Brain microvascular endothelial cell (primary cell): ENCODE measurements at regions not wholly inside any gene's neighbourhood (a gene's known extent, or its start where the extent isn't known, plus 50 kb on each side); places are given as distances from the start of the nearest gene placed in this dataset.

Experiments used
- DNase-seq: peaks from one replicate; pipeline ENCODE4 v3.0.0-alpha.2; 2020
- H3K27ac ChIP-seq: fragments of 250-450 bp; sonication (Bioruptor Pico); 2 replicates; pipeline ENCODE4 v1.5.1; 2020; ENCODE audit warnings: mild to moderate bottlenecking, moderate library complexity
- H3K27me3 ChIP-seq: fragments of 250-450 bp; sonication (Bioruptor Pico); replicated peaks from 2 replicates; pipeline ENCODE4 v1.5.1; 2020; ENCODE audit warnings: mild to moderate bottlenecking
- H3K36me3 ChIP-seq: fragments of 250-450 bp; sonication (Bioruptor Pico); replicated peaks from 2 replicates; pipeline ENCODE4 v1.5.1; 2020; ENCODE audit warnings: mild to moderate bottlenecking
- H3K4me3 ChIP-seq: 2 replicates; pipeline ENCODE4 v1.5.1; 2011; ENCODE audit warnings: low read depth, mild to moderate bottlenecking, control low read depth, low read length, moderate library complexity
- CTCF ChIP-seq: IDR thresholded peaks from 2 replicates; pipeline ENCODE4 v1.5.1; 2011; ENCODE audit warnings: low read depth, mild to moderate bottlenecking, moderate library complexity, low read length, control low read depth, inconsistent platforms; ENCODE audit errors: missing control alignments
- in situ Hi-C: cut with HindIII; loops from 2 replicates; pipeline ENCODE4 v1.10.0; 2017; ENCODE audit warnings: low sequenced_read_pairs, low pct_ligation_motif_present

- no peak for DNase-seq
- TF ChIP-seq CTCF = no peak
- in situ Hi-C loops = no loop called here
- H3K27me3 ChIP-seq = no peaks in the 10 kb centered on the region
- no peak overlapping the region for H3K4me3 ChIP-seq
- no peak overlapping the region for H3K27ac ChIP-seq
- no peaks in the 10 kb centered on the region for H3K36me3 ChIP-seq
These were observed 379.5 kb upstream of the KLHL29 start for GRCh38 chr2:23005469-23005868.

GRCh38 chr2:23007631-23008235 lies 377.2 kb upstream of the KLHL29 start:
- Histone ChIP-seq H3K36me3 (no peaks in the 10 kb centered on the region), H3K4me3 (no peak overlapping the region), H3K27ac (no peak overlapping the region), H3K27me3 (no peaks in the 10 kb centered on the region)
- DNase-seq = no peak
- in situ Hi-C loops = no loop called here
- no peak for TF ChIP-seq CTCF

- Histone ChIP-seq H3K4me3 (no peak overlapping the region), H3K27ac (no peak overlapping the region), H3K36me3 (no peaks in the 10 kb centered on the region), H3K27me3 (no peaks in the 10 kb centered on the region)
- no peak for TF ChIP-seq CTCF
- in situ Hi-C loops = no loop called here
- DNase-seq = no peak
These were observed 376.5 kb upstream of the KLHL29 start for GRCh38 chr2:23008440-23008839.

GRCh38 chr2:23008951-23009350 lies 376.0 kb upstream of the KLHL29 start:
- no peak for DNase-seq
- in situ Hi-C loops = no loop called here
- no peaks in the 10 kb centered on the region for H3K36me3 ChIP-seq
- no peaks in the 10 kb centered on the region for H3K27me3 ChIP-seq
- H3K4me3 ChIP-seq = no peak overlapping the region
- no peak overlapping the region for H3K27ac ChIP-seq
- TF ChIP-seq CTCF = no peak

- peak; percentile 68 for DNase-seq
- H3K27ac ChIP-seq = no peak overlapping the region
- in situ Hi-C loops = no loop called here
- no peaks in the 10 kb centered on the region for H3K27me3 ChIP-seq
- no peaks in the 10 kb centered on the region for H3K36me3 ChIP-seq
- TF ChIP-seq CTCF = no peak
- H3K4me3 ChIP-seq = no peak overlapping the region
These were observed 375.3 kb upstream of the KLHL29 start for GRCh38 chr2:23009545-23010149.

- DNase-seq = no peak
- in situ Hi-C loops = no loop called here
- TF ChIP-seq CTCF = no peak
- H3K27me3 ChIP-seq = no peaks in the 10 kb centered on the region
- no peak overlapping the region for H3K27ac ChIP-seq
- H3K36me3 ChIP-seq = no peaks in the 10 kb centered on the region
- H3K4me3 ChIP-seq = no peak overlapping the region
These were observed 372.5 kb upstream of the KLHL29 start for GRCh38 chr2:23012499-23012898.
